Fibroblast of lung (primary cell): ENCODE measurements at regions not wholly inside any gene's neighbourhood (a gene's known extent, or its start where the extent isn't known, plus 50 kb on each side); places are given as distances from the start of the nearest gene placed in this dataset.

Source experiments
- EZH2 ChIP-seq: IDR thresholded peaks from 2 replicates; pipeline ENCODE4 v1.5.1; 2012; ENCODE audit warnings: low read length, control low read depth, mild to moderate bottlenecking; ENCODE audit errors: missing control alignments
- TF ChIP-seq, protein P1 (sequence below), 2 donors: IDR thresholded peaks in 1 of 2; conservative IDR thresholded peaks in 1 of 2; 1 replicate in 1 of 2; 2 replicates in 1 of 2; pipeline ENCODE4 v1.5.1; 2011 to 2012; ENCODE audit warnings: low read length in 2 of 2, control low read depth in 1 of 2, inconsistent platforms in 1 of 2, low read depth in 1 of 2, mild to moderate bottlenecking in 1 of 2

DNA sequence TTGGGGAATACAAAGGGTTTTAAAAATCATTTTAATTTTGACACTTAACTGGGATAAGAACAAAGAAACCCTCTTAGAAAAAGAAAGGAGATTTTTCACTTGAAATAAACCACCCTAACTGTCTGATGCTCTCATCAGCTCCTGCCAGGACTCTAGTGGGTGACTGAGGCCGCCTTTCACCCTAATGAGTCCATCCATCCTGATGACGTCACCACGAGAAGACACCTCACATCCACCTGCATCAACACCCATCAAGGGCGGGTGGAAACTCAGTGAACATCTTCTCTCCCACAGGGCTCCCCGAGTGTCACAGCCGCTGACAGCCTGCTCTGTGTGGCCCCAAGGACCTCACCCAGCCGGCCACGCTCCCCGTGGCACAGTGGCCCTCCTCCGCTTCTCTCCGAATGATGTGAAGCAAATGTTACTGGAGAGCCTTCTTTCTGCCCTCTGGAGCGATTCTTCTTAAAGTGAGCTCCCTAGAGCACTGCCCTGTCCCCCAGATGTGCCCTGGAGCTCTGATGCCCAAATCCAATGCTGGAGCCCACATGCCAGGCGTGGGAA, 584.3 kb upstream of the ADAMTS16 start:
- TF ChIP-seq, protein P1, sequence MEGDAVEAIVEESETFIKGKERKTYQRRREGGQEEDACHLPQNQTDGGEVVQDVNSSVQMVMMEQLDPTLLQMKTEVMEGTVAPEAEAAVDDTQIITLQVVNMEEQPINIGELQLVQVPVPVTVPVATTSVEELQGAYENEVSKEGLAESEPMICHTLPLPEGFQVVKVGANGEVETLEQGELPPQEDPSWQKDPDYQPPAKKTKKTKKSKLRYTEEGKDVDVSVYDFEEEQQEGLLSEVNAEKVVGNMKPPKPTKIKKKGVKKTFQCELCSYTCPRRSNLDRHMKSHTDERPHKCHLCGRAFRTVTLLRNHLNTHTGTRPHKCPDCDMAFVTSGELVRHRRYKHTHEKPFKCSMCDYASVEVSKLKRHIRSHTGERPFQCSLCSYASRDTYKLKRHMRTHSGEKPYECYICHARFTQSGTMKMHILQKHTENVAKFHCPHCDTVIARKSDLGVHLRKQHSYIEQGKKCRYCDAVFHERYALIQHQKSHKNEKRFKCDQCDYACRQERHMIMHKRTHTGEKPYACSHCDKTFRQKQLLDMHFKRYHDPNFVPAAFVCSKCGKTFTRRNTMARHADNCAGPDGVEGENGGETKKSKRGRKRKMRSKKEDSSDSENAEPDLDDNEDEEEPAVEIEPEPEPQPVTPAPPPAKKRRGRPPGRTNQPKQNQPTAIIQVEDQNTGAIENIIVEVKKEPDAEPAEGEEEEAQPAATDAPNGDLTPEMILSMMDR (conservative IDR thresholded peaks at IDR 0.05 in 1 of 2, IDR thresholded peaks at IDR 0.05 in 1 of 2; ENCODE audit: low read depth in 1 of 2, low read length in 2 of 2): no peak
- TF ChIP-seq EZH2: no peak
